ENCODE measurements at regions not wholly inside any gene's neighbourhood (a gene's known extent, or its start where the extent isn't known, plus 50 kb on each side); places are given as distances from the start of the nearest gene placed in this dataset.
"Not testable (repeated sequence)": the region's sequence is repeated elsewhere in the genome, so short reads cannot be mapped to it uniquely, and the experiment has no call there.

DNA sequence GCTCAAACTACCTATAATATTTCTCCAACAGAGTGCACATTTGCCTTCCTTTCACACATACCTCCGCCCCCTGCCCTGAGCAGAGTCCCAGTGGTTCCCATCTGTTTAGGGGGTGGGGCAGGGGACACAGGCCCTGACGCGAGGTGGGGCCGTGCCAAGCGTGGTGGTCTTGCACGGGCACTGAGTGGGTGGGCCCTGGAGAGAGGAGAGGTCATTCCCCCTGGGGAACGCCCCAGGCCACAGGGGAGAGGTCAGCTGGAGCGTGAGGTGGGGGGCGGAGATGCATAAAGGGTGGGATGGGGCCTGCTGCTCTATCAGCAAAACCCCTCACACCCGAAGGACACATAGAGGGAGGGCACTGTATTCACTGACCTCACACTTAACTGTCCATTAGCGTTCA is 441.9 kb downstream of the TMEM121 start (continued):
- no peak for TF ChIP-seq HDAC6 (IDR thresholded peaks at IDR 0.05; ENCODE audit: low read depth, low read length)

DNA sequence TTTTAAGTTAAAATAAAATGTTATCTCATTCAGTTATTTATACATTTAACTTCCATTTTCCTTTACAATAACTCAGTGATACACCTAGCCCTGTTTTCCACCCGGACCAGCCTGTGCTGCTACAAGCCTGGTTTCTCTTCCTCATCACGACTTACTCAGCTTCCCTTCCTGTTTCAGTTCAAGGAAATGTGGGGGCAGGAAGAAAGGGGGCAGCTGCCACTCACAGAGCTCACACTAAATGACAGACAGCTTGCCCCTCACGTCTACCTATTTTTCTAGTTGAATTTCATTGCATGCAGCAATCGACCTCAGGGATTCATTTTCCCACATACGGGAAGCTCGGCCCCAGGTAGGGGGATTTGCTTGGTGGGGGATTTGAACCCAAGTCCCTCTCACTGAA is 442.6 kb downstream of the TMEM121 start:
- H3K4me1 ChIP-seq (replicated peaks in 1 of 4; ENCODE audit: control insufficient read depth in 3 of 4, insufficient read depth in 4 of 4, low read length in 3 of 4); H4K91ac ChIP-seq (replicated peaks; ENCODE audit: insufficient read length, low read length); H2BK20ac ChIP-seq (ENCODE audit: low read length); H2BK15ac ChIP-seq (ENCODE audit: low read length); H3K27ac ChIP-seq (ENCODE audit: low read depth, low read length); H2AK5ac ChIP-seq (ENCODE audit: low read depth, low read length); H3K27me3 ChIP-seq (replicated peaks in 1 of 4; ENCODE audit: control insufficient read depth in 3 of 4, extremely low read depth in 1 of 4, insufficient read depth in 3 of 4, low read length in 3 of 4); H2BK12ac ChIP-seq (ENCODE audit: low read depth, low read length); FAIRE-seq; H3K4me2 ChIP-seq (ENCODE audit: insufficient read depth in 1 of 2, low read depth in 2 of 2, low read length in 2 of 2); POLR2A ChIA-PET (ENCODE audit: partially characterized antibody); H3K56ac ChIP-seq (replicated peaks; ENCODE audit: insufficient read length, low read depth, low read length); H2AFZ ChIP-seq (ENCODE audit: low read length); H2BK5ac ChIP-seq (ENCODE audit: low read depth, low read length); DNase-seq (ENCODE audit: low read depth in 1 of 2, low spot score in 2 of 2); H3K23ac ChIP-seq (ENCODE audit: insufficient read length); H3K4me3 ChIP-seq (ENCODE audit: extremely low read depth in 1 of 4, insufficient read depth in 2 of 4, low read depth in 3 of 4, low read length in 4 of 4); H4K20me1 ChIP-seq (replicated peaks in 1 of 2; ENCODE audit: control insufficient read depth in 1 of 2, insufficient read depth in 2 of 2, low read length in 2 of 2); H3K9ac ChIP-seq (replicated peaks in 1 of 4; ENCODE audit: extremely low read depth in 1 of 4, low read depth in 3 of 4, low read length in 3 of 4); H3K14ac ChIP-seq (ENCODE audit: insufficient read length); H3K36me3 ChIP-seq (ENCODE audit: control insufficient read depth in 2 of 4, insufficient read depth in 4 of 4, low read length in 3 of 4); H3K79me1 ChIP-seq (ENCODE audit: low read depth, low read length); CTCF ChIA-PET (ENCODE audit: partially characterized antibody); H2BK120ac ChIP-seq (replicated peaks; ENCODE audit: low read depth, low read length); H3K79me2 ChIP-seq (ENCODE audit: control insufficient read depth in 1 of 2, insufficient read depth in 2 of 2, low read length in 2 of 2); H3K23me2 ChIP-seq (ENCODE audit: low read depth, low read length); H3K18ac ChIP-seq (ENCODE audit: extremely low read depth, low read length); H4K5ac ChIP-seq (ENCODE audit: insufficient read length, low read depth, low read length); H4K8ac ChIP-seq (ENCODE audit: extremely low read depth, insufficient read depth, low read length); H3K4ac ChIP-seq (replicated peaks; ENCODE audit: insufficient read length, low read depth, low read length): not testable (repeated sequence)
- H3K9me3 ChIP-seq (ENCODE audit: insufficient read depth in 2 of 2, low read depth in 1 of 2, low read length in 1 of 2) = peaks cover 49 to 87% of the 10 kb centered on the region in 2 experiments
- WGBS, 2 experiments (ENCODE audit: extremely low coverage in 1 of 2, insufficient coverage in 1 of 2, insufficient read length in 1 of 2, insufficient replicate concordance in 2 of 2, low coverage in 1 of 2, low lambda C conversion rate in 2 of 2, missing lambda C conversion rate in 1 of 2) = 75% methylated on average over 6 of the region's 6 CpGs; no CpG with 5 or more reads in 1 of the 2 experiments

All from H1 (cell line).